Liver (tissue), 8 donors: ENCODE measurements at regions not wholly inside any gene's neighbourhood (a gene's known extent, or its start where the extent isn't known, plus 50 kb on each side); places are given as distances from the start of the nearest gene placed in this dataset.

Experiments
- DNase-seq: peaks from one replicate; pipeline ENCODE4 v3.0.0-alpha.2; 2017; ENCODE audit warnings: low spot score
- H3K27ac ChIP-seq, 2 donors: one replicate each; pipeline ENCODE4 v1.7.0; 2013; ENCODE audit warnings: inconsistent platforms in 2 of 2, low read length in 2 of 2, control low read depth in 1 of 2, low read depth in 1 of 2, mild to moderate bottlenecking in 1 of 2
- H3K27me3 ChIP-seq, 4 donors: one replicate each; pipeline versions ENCODE4 v1.6.1 to v1.7.0; 2013; ENCODE audit warnings: low read length in 3 of 4, inconsistent platforms in 1 of 4, mild to moderate bottlenecking in 1 of 4, moderate library complexity in 1 of 4; ENCODE audit not compliant: control insufficient read depth in 4 of 4, insufficient read depth in 4 of 4
- H3K36me3 ChIP-seq, 4 donors: one replicate each; pipeline versions ENCODE4 v1.6.1 to v1.7.0; 2013; ENCODE audit warnings: low read length in 3 of 4, mild to moderate bottlenecking in 3 of 4, low read depth in 1 of 4, moderate library complexity in 1 of 4; ENCODE audit not compliant: control insufficient read depth in 4 of 4, insufficient read depth in 3 of 4
- H3K4me1 ChIP-seq, 4 donors: one replicate each; pipeline versions ENCODE4 v1.6.1 to v1.7.0; 2013; ENCODE audit warnings: low read length in 3 of 4, mild to moderate bottlenecking in 3 of 4, moderate library complexity in 1 of 4; ENCODE audit not compliant: control insufficient read depth in 4 of 4, insufficient read depth in 4 of 4
- H3K4me3 ChIP-seq, 3 donors: one replicate each; pipeline versions ENCODE4 v1.6.1 to v1.7.0; 2013; ENCODE audit warnings: low read length in 3 of 3, control low read depth in 1 of 3, low read depth in 1 of 3, mild to moderate bottlenecking in 1 of 3
- H3K9ac ChIP-seq, 2 donors: one replicate each; pipeline ENCODE4 v1.7.0; 2013; ENCODE audit warnings: low read length in 2 of 2, mild to moderate bottlenecking in 2 of 2, moderate library complexity in 2 of 2, control low read depth in 1 of 2, low read depth in 1 of 2
- H3K9me3 ChIP-seq, 4 donors: one replicate each; pipeline versions ENCODE4 v1.6.1 to v1.7.0; 2013; ENCODE audit warnings: low read length in 3 of 4; ENCODE audit not compliant: control insufficient read depth in 4 of 4
- ATF3 ChIP-seq: IDR thresholded peaks from 2 replicates; pipeline ENCODE4 v1.6.1; 2016; ENCODE audit warnings: antibody characterized with exemption
- CTCF ChIP-seq: fragments of 150-350 bp; IDR thresholded peaks from 2 replicates; pipeline ENCODE4 v1.5.1; 2017; ENCODE audit warnings: improper control_type of control experiment, low read depth, low read length; ENCODE audit not compliant: missing input control
- EGR1 ChIP-seq, 2 donors: IDR thresholded peaks; 2 replicates each; pipeline ENCODE4 v1.6.1; 2016 to 2018; ENCODE audit warnings: antibody characterized with exemption in 2 of 2, low read depth in 2 of 2
- FOXA1 ChIP-seq: IDR thresholded peaks from 2 replicates; pipeline ENCODE4 v1.6.1; 2016; ENCODE audit warnings: antibody characterized with exemption
- GABPA ChIP-seq, 2 donors: IDR thresholded peaks in 1 of 2; conservative IDR thresholded peaks in 1 of 2; 2 replicates each; pipeline ENCODE4 v1.6.1; 2016; ENCODE audit warnings: antibody characterized with exemption in 2 of 2, mild to moderate bottlenecking in 1 of 2, moderate library complexity in 1 of 2
- HNF4A ChIP-seq, 2 donors: conservative IDR thresholded peaks; 2 replicates each; pipeline ENCODE4 v1.6.1; 2016; ENCODE audit warnings: antibody characterized with exemption in 2 of 2, mild to moderate bottlenecking in 2 of 2
- HNF4G ChIP-seq: IDR thresholded peaks from 2 replicates; pipeline ENCODE4 v1.6.1; 2016; ENCODE audit warnings: antibody characterized with exemption
- JUND ChIP-seq, 2 donors: IDR thresholded peaks; 2 replicates each; pipeline ENCODE4 v1.6.1; 2016; ENCODE audit warnings: antibody characterized with exemption in 2 of 2
- MAX ChIP-seq: IDR thresholded peaks from 2 replicates; pipeline ENCODE4 v1.6.1; 2016; ENCODE audit warnings: antibody characterized with exemption
- NR2F2 ChIP-seq: IDR thresholded peaks from 2 replicates; pipeline ENCODE4 v1.6.1; 2016; ENCODE audit warnings: antibody characterized with exemption
- RAD21 ChIP-seq, 2 donors: IDR thresholded peaks; 2 replicates each; pipeline ENCODE4 v1.6.1; 2016; ENCODE audit warnings: antibody characterized with exemption in 2 of 2, mild to moderate bottlenecking in 2 of 2
- REST ChIP-seq: IDR thresholded peaks from 2 replicates; pipeline ENCODE4 v1.6.1; 2016; ENCODE audit warnings: antibody characterized with exemption, mild to moderate bottlenecking
- RXRA ChIP-seq, 2 donors: IDR thresholded peaks; 2 replicates each; pipeline ENCODE4 v1.6.1; 2017 to 2018; ENCODE audit warnings: antibody characterized with exemption in 2 of 2, mild to moderate bottlenecking in 1 of 2
- SP1 ChIP-seq: IDR thresholded peaks from 2 replicates; pipeline ENCODE4 v1.6.1; 2018; ENCODE audit warnings: antibody characterized with exemption, mild to moderate bottlenecking
- TAF1 ChIP-seq: conservative IDR thresholded peaks from 2 replicates; pipeline ENCODE4 v1.6.1; 2016; ENCODE audit warnings: antibody characterized with exemption, mild to moderate bottlenecking
- YY1 ChIP-seq: IDR thresholded peaks from 2 replicates; pipeline ENCODE4 v1.6.1; 2016; ENCODE audit warnings: antibody characterized with exemption, mild to moderate bottlenecking
- ZBTB33 ChIP-seq: IDR thresholded peaks from 2 replicates; pipeline ENCODE4 v1.6.1; 2016; ENCODE audit warnings: antibody characterized with exemption
- WGBS: extraction: QIAGEN DNeasy Blood & Tissue Kit; methylation state at CpG from one replicate; pipeline ENCODE4 v1.1.7; 2013; 5-methylcytosine and 5-hydroxymethylcytosine counted together
- donor health status: healthy.
- donor health status: healthy.
- donor health status: healthy.
- donor health status: healthy.
- donor health status: healthy.

GRCh38 chr2:194363295-194363694 lies 1293.7 kb upstream of the SLC39A10 start:
- no peaks in the 10 kb centered on the region for H3K4me1 ChIP-seq
- H3K9me3 ChIP-seq: peaks cover 0 to 1% (median 0%) of the 10 kb centered on the region in 4 donors
- no peak for DNase-seq
- TF ChIP-seq CTCF (no peak), GABPA (IDR thresholded peaks at IDR 0.05 in 1 of 2, conservative IDR thresholded peaks at IDR 0.05 in 1 of 2) (no peak), JUND (IDR thresholded peaks at IDR 0.05) (no peak), HNF4G (no peak), TAF1 (no peak), NR2F2 (no peak), REST (no peak), MAX (no peak), HNF4A (conservative IDR thresholded peaks at IDR 0.05) (no peak), ZBTB33 (no peak), FOXA1 (no peak), YY1 (no peak), SP1 (no peak), RAD21 (IDR thresholded peaks at IDR 0.05) (no peak), EGR1 (IDR thresholded peaks at IDR 0.05; ENCODE audit: low read depth in 2 of 2) (no peak)
- H3K27me3 ChIP-seq: no peaks in the 10 kb centered on the region
- no peak overlapping the region for H3K4me3 ChIP-seq
- H3K27ac ChIP-seq: no peak overlapping the region
- H3K9ac ChIP-seq: no peak overlapping the region
- H3K36me3 ChIP-seq: no peaks in the 10 kb centered on the region

- Histone ChIP-seq H3K9ac (no peak overlapping the region), H3K4me1 (no peaks in the 10 kb centered on the region), H3K4me3 (no peak overlapping the region), H3K27ac (no peak overlapping the region), H3K27me3 (no peaks in the 10 kb centered on the region), H3K9me3 (peaks cover 0 to 6% (median 0%) of the 10 kb centered on the region in 4 donors), H3K36me3 (no peaks in the 10 kb centered on the region)
- no peak for DNase-seq
- 55% methylated on average over 1 of the region's 1 CpG for WGBS
- no peak for TF ChIP-seq YY1
- no peak for TF ChIP-seq ATF3
- no peak for TF ChIP-seq NR2F2
- no peak for TF ChIP-seq RXRA (IDR thresholded peaks at IDR 0.05)
Observed at GRCh38 chr2:194352505-194352904, 1304.5 kb upstream of the SLC39A10 start.
